ENCODE measurements at regions not wholly inside any gene's neighbourhood (a gene's known extent, or its start where the extent isn't known, plus 50 kb on each side); places are given as distances from the start of the nearest gene placed in this dataset.

GRCh38 chr20:59386809-59387208 lies 86.4 kb downstream of the EDN3 start:
- no peak for TF ChIP-seq CTCF (IDR thresholded peaks at IDR 0.05)
- TF ChIP-seq POLR2A (IDR thresholded peaks at IDR 0.05) = no peak
- no peaks in the 10 kb centered on the region for H3K36me3 ChIP-seq
- no peaks in the 10 kb centered on the region for H3K27me3 ChIP-seq
- DNase-seq (ENCODE audit: low spot score in 2 of 2) = no peak
- peaks cover 0 to 4% (median 0%) of the 10 kb centered on the region in 4 donors for H3K9me3 ChIP-seq
- no peak overlapping the region for H3K27ac ChIP-seq
- WGBS, 2 donors = 12 to 17% methylated on average over 3 of the region's 3 CpGs
- no peak overlapping the region for H3K4me3 ChIP-seq
- H3K4me1 ChIP-seq = no peaks in the 10 kb centered on the region

- Histone ChIP-seq H3K27ac (no peak overlapping the region), H3K27me3 (no peaks in the 10 kb centered on the region), H3K4me1 (no peaks in the 10 kb centered on the region), H3K4me3 (no peak overlapping the region), H3K9me3 (peaks cover 0 to 4% (median 0%) of the 10 kb centered on the region in 4 donors), H3K36me3 (no peaks in the 10 kb centered on the region)
- 87 to 94% methylated on average over 3 of the region's 3 CpGs for WGBS, 2 donors
- no peak for TF ChIP-seq EP300 (IDR thresholded peaks at IDR 0.05)
- TF ChIP-seq POLR2A (IDR thresholded peaks at IDR 0.05) = no peak
- TF ChIP-seq CTCF (IDR thresholded peaks at IDR 0.05) = no peak
- DNase-seq (ENCODE audit: low spot score in 2 of 2) = no peak
Observed at GRCh38 chr20:59387891-59388290, 87.5 kb downstream of the EDN3 start.

GRCh38 chr20:59388402-59388801 lies 88.0 kb downstream of the EDN3 start:
- Histone ChIP-seq H3K9me3 (peaks cover 0 to 4% (median 0%) of the 10 kb centered on the region in 4 donors), H3K36me3 (no peaks in the 10 kb centered on the region), H3K27me3 (no peaks in the 10 kb centered on the region), H3K27ac (no peak overlapping the region), H3K4me3 (no peak overlapping the region), H3K4me1 (no peaks in the 10 kb centered on the region)
- no peak for TF ChIP-seq EP300 (IDR thresholded peaks at IDR 0.05)
- TF ChIP-seq POLR2A (IDR thresholded peaks at IDR 0.05) = no peak
- no peak for TF ChIP-seq CTCF (IDR thresholded peaks at IDR 0.05)
- 60 to 98% methylated on average over 1 to 4 of the region's 4 CpGs for WGBS, 2 donors
- DNase-seq (ENCODE audit: low spot score in 2 of 2) = no peak

DNA sequence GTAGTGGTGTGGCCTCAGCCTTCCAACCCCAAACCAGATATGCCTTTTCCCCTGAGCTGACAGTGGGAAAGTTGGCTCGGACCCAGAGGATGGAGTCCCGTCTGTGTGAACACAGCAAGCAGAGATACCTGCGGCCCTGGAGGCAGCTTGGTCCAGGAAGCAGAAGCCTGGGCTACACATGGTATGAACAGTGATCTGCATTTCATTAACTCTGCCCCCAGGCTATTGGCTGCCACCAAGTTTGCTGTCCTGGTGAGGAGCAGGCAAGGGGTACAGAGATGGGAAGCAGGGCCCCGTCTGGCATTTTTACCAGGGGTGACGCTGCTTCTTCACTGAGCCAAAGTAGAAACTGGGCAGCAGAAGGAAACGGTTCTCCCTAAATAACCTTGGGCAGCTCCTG lies 90.0 kb downstream of the EDN3 start:
- H3K27me3 ChIP-seq = peaks cover 0 to 7% of the 10 kb centered on the region in 2 donors
- H3K36me3 ChIP-seq = no peaks in the 10 kb centered on the region
- no peak for TF ChIP-seq CTCF (IDR thresholded peaks at IDR 0.05)
- TF ChIP-seq POLR2A (IDR thresholded peaks at IDR 0.05) = no peak
- TF ChIP-seq EP300 (IDR thresholded peaks at IDR 0.05) = no peak
- H3K9me3 ChIP-seq = peaks cover 0 to 4% (median 0%) of the 10 kb centered on the region in 4 donors
- H3K27ac ChIP-seq = no peak overlapping the region
- 78 to 92% methylated on average over 4 to 6 of the region's 6 CpGs for WGBS, 2 donors
- H3K4me3 ChIP-seq = no peak overlapping the region
- H3K4me1 ChIP-seq = no peaks in the 10 kb centered on the region
- no peak for DNase-seq (ENCODE audit: low spot score in 2 of 2)

DNA sequence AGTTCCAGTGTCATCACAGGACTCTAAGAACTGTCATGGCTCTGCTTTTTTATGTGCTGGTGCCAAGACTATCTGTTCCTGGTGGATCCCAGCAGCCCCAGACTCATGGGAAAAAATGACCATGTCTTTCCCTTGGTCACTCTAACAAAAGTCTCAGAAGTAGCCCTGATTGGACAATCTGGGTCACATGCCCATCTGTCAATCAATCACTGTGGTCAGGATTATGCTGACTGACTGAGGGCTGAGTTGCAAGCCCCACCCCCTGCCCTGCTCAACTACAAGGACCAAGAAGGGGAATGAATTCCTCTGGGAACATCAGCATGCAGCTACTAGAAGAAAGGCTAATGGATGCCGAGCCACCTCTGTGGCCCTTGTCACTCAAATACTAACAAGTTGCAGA lies 91.6 kb downstream of the EDN3 start:
- peaks cover 0 to 4% (median 0%) of the 10 kb centered on the region in 4 donors for H3K9me3 ChIP-seq
- no peaks in the 10 kb centered on the region for H3K4me1 ChIP-seq
- no peak overlapping the region for H3K4me3 ChIP-seq
- TF ChIP-seq CTCF (IDR thresholded peaks at IDR 0.05) (no peak), POLR2A (IDR thresholded peaks at IDR 0.05) (no peak), EP300 (IDR thresholded peaks at IDR 0.05) (no peak)
- peaks cover 0 to 14% of the 10 kb centered on the region in 2 donors for H3K27me3 ChIP-seq
- H3K27ac ChIP-seq = no peak overlapping the region
- no peaks in the 10 kb centered on the region for H3K36me3 ChIP-seq
- no peak for DNase-seq (ENCODE audit: low spot score in 2 of 2)
- 73 to 86% methylated on average over 1 of the region's 1 CpG for WGBS, 2 donors

Data from tibial nerve (tissue), 4 donors.